ENCODE measurements at regions not wholly inside any gene's neighbourhood (a gene's known extent, or its start where the extent isn't known, plus 50 kb on each side); places are given as distances from the start of the nearest gene placed in this dataset.

GRCh38 chr11:112361396-112361795, 100.7 kb upstream of the PLET1 start:
- DNase-seq, result no peak

- no peak for DNase-seq
These were observed 102.9 kb upstream of the PLET1 start for GRCh38 chr11:112363527-112363926.

- no peak for DNase-seq
These were observed 104.4 kb upstream of the PLET1 start for GRCh38 chr11:112364962-112365481.

GRCh38 chr11:112366012-112366411, 105.4 kb upstream of the PLET1 start:
- DNase-seq, result no peak

GRCh38 chr11:112366777-112367176, 106.1 kb upstream of the PLET1 start:
- DNase-seq, result no peak

GRCh38 chr11:112367461-112367860, 106.8 kb upstream of the PLET1 start:
- no peak for DNase-seq

GRCh38 chr11:112367895-112368294, 107.2 kb upstream of the PLET1 start:
- DNase-seq, result no peak

- no peak for DNase-seq
These were observed 107.7 kb upstream of the PLET1 start for GRCh38 chr11:112368381-112368780.

GRCh38 chr11:112369374-112369773, 108.7 kb upstream of the PLET1 start:
- no peak for DNase-seq

GRCh38 chr11:112369916-112370315, 109.3 kb upstream of the PLET1 start:
- DNase-seq, result no peak

- DNase-seq, result no peak
These were observed 114.0 kb upstream of the PLET1 start for GRCh38 chr11:112374486-112375140.

GRCh38 chr11:112377946-112378345, 117.3 kb upstream of the PLET1 start:
- DNase-seq, result no peak

- DNase-seq, result no peak
These were observed 119.8 kb upstream of the PLET1 start for GRCh38 chr11:112380464-112380863.

- no peak for DNase-seq
These were observed 120.9 kb upstream of the PLET1 start for GRCh38 chr11:112381578-112381977.

GRCh38 chr11:112382561-112382960, 121.9 kb upstream of the PLET1 start:
- no peak for DNase-seq

- no peak for DNase-seq
These were observed 127.8 kb upstream of the PLET1 start for GRCh38 chr11:112388496-112388895.

- no peak for DNase-seq
These were observed 130.4 kb upstream of the PLET1 start for GRCh38 chr11:112391086-112391485.

- no peak for DNase-seq
These were observed 132.2 kb upstream of the PLET1 start for GRCh38 chr11:112392904-112393303.

GRCh38 chr11:112394304-112394703, 133.6 kb upstream of the PLET1 start:
- no peak for DNase-seq

- no peak for DNase-seq
These were observed 135.4 kb upstream of the PLET1 start for GRCh38 chr11:112396076-112396475.

- no peak for DNase-seq
These were observed 138.3 kb upstream of the PLET1 start for GRCh38 chr11:112398798-112399478.

GRCh38 chr11:112400476-112401014, 139.9 kb upstream of the PLET1 start:
- no peak for DNase-seq

- no peak for DNase-seq
These were observed 140.5 kb upstream of the PLET1 start for GRCh38 chr11:112401036-112401769.

GRCh38 chr11:112403432-112403831, 142.8 kb upstream of the PLET1 start:
- DNase-seq, result no peak

Data from activated effector memory CD4-positive, alpha-beta T cell treated with anti-CD3 and anti-CD28 coated beads, Interleukin-2, amount 50 U/mL, for 16 hours (primary cell).